GM20431 (cell line): ENCODE measurements at regions not wholly inside any gene's neighbourhood (a gene's known extent, or its start where the extent isn't known, plus 50 kb on each side); places are given as distances from the start of the nearest gene placed in this dataset.
"Not testable (repeated sequence)": the region's sequence is repeated elsewhere in the genome, so short reads cannot be mapped to it uniquely, and the experiment has no call there.

Source experiments
- in situ Hi-C: fragments of 300-500 bp; cut with MseI, MboI; formaldehyde crosslinking; loops from one replicate; pipeline ENCODE4 v1.15.0; 2020; ENCODE audit warnings: low sequenced_read_pairs; ENCODE audit not compliant: unreplicated experiment

DNA sequence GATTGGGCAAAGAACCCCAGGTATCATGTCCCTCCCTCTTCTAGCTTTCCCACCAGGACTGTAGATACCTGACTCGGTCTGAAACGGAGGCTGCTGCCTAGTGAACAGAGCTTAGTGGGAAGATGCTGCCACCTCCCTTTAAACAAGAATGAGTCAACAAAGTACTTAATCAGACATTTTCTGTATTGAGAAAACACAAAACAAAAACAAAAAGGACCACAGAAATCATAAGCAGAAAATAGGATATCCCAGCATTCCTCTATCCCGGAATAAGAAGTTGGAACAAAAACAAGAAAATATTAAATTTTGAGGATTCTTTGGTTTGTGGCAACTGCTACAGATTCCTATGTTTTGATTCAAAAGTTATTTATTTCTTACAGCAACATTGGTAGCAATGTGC, 51.7 kb upstream of the COL8A1 start:
- in situ Hi-C loops: no loop called here

DNA sequence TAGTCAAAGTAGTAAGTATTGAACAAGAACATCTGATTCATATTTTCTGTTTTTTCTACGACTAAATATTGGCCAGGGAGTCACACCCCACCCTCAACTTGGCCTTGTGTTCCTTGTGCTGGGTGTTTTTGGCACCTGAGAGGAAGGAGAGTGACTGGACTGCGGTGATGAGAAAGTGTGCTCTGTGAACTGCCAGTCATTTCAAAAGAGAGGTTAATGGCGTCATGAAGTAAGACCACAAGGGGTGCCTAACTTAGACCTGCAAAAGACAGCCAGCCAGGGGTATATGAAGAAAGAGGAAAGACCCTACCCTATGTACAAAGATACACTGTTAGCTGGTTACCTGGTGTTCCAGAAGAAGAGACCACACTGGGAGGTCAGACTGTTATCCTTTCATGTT, 58.4 kb upstream of the COL8A1 start:
- in situ Hi-C loops: no loop called here

DNA sequence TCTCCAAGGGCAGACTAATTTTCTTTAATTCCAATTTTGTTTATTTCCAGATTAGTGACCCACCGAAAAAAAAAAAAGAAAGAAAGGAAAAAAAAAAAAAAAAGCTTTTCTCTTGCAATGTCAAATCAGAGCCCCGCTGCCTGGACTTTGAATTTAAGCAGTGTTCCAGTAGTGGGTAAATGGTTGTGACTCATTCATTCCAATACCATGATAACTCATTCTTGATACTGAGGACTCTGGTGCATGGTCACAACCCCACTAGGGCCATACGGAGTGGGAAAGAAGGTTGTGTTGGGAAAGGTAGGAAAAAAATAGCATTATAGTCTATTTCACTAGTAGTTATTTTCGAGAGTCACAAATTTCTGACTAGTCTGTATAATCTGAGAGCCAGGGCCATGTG, 59.1 kb upstream of the COL8A1 start:
- in situ Hi-C loops: no loop called here

GRCh38 chr3:99578339-99578970, 59.9 kb upstream of the COL8A1 start:
- in situ Hi-C loops: no loop called here

GRCh38 chr3:99576904-99577559, 61.4 kb upstream of the COL8A1 start:
- in situ Hi-C loops: no loop called here

DNA sequence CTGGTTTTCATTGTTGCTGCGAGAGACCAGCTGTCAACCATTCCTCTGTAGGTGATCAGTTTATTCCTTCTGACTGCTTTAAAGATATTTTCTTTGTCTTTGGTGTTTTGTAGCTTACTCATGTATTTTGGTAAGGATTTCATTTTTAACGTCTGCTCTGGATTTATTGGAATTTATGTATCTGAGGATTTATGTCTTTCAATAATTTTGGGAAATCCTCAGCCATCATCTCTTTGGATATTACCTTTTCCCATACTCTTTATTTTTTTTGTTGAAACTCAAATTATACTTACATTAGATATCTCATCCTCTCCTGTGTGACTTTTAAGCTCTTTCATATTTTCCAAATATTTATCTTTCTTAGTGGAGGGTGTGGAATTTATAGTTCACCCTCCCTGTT, 62.7 kb upstream of the COL8A1 start:
- in situ Hi-C loops: no loop called here

- in situ Hi-C loops: no loop called here
These were observed 68.3 kb upstream of the COL8A1 start for GRCh38 chr3:99570061-99570460.

DNA sequence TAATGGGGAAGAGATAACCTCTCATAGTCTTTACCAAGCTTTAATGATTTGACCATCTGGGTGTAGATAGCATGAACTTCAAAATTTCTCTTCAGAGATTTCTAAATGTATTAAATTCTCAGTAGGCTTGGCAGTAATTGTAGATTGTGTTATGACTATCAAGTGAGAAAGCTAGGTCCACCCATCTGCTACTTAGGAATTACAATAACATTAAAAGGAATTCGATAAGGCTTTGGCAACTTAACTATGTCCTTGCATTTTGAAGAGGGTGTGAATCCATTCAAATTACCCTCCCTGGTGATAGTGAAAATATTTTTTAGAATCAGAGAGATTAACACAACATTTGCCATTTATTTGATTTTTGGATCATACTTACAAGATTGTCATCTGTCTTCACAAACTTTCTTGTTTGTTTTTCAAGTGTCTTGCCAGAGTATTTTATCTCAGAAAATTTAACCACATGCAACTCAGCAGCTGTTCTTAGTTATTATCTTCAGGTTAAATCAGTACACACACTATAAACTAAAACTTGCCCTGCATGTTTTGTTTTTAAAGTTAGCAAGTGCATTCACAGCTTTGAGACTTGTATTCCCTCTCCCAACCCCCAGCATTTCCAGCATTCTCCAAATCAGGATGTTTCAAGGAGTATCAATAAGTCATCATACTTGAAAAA, 69.6 kb upstream of the COL8A1 start:
- in situ Hi-C loops: no loop called here

DNA sequence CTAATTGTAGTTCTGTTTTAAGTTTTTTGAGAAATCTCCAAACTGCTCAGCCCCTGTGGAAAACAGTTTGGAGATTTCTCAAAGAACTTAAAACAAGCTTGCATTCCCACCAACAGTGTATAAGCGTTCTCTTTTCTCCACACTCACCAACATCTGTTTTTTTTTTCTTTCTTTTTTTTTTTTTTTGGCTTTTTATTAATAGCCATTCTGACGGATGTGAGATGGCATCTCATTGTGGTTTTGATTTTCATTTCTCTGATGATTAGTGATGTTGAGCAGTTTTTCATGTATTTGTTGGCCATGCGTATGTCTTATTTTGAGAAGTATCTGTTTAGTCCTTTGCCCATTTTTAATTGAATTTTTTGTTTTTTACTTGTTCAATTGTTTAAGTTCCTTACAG, 73.1 kb upstream of the COL8A1 start:
- in situ Hi-C loops: no loop called here

GRCh38 chr3:99562990-99563607, 75.3 kb upstream of the COL8A1 start:
- in situ Hi-C loops: no loop called here

DNA sequence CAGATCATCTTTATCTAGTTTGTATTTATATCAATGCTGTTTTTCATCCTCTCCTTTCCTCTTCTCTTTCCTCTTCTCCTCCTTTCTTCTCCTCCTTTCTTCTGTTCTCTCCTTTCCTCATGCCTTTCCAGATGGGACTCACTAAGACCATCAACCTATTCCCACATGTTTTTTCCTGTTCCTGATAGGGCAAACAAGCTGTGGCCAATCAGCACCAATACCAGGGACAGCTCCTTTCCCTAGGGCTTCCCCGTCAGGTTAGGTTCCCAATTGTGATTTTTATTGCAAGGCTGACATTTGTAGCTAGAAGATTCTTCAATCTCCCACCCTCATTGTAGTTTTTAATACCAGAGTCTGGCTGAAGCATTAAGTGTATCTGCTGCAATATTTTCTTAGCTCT, 76.3 kb upstream of the COL8A1 start:
- in situ Hi-C loops: no loop called here

DNA sequence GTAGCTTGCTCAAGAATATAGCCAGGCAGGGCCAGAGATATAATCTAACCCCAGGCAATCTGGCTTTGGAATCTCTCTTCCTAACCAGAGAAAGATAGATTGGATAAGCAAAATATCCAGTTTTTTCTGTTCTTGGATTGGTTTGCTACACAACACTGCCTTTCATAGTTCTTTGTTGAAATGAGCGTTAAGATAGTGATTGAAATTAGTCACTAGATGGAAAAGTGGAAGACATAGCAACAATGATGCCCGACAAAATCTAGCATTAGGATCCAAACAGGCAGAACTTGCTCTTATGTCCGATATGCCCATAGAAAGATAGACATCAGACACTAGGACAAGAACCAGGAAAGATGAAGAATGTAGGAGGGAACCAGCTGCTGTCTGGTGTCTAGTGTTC, 77.3 kb upstream of the COL8A1 start:
- in situ Hi-C loops: no loop called here

- in situ Hi-C loops: no loop called here
These were observed 79.2 kb upstream of the COL8A1 start for GRCh38 chr3:99559196-99559595.

DNA sequence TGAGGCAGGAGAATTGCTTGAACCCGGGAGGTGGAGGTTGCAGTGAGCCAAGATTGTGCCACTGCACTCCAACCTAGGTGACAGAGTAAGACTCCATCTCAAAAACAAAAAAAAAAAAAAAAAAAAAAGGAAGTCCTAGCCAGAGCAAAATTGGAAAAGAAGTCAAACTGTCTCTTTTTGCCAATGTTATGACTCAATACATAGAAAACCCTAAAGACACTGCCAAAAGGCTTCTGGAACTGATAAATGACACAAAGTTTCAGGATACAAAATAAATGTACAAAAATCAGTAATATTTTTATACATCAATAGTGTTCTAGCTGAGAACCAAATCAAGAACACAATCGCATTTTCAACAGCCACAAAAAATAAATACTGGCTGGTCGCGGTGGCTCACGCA, 82.5 kb upstream of the COL8A1 start:
- in situ Hi-C loops: not testable (repeated sequence)

DNA sequence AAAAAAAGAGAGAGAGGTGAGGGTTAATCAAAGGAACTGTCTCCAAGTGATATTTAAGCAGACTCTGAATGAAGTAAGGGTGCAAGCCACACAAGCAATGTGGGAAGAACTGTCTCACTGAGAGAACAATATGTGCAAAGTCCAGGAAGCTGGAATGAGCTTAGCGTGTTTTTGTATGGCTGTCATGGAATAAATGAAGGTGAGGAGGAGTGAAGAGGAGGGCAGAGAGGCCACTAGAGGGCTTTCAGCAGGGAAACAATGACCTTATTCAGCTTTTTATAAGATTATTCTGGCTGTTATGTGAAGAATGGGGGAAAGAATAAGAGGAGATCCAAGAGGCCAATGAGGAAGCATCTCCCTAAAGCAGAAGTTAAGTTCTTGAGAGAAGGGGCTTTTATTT, 86.9 kb upstream of the COL8A1 start:
- in situ Hi-C loops: no loop called here

DNA sequence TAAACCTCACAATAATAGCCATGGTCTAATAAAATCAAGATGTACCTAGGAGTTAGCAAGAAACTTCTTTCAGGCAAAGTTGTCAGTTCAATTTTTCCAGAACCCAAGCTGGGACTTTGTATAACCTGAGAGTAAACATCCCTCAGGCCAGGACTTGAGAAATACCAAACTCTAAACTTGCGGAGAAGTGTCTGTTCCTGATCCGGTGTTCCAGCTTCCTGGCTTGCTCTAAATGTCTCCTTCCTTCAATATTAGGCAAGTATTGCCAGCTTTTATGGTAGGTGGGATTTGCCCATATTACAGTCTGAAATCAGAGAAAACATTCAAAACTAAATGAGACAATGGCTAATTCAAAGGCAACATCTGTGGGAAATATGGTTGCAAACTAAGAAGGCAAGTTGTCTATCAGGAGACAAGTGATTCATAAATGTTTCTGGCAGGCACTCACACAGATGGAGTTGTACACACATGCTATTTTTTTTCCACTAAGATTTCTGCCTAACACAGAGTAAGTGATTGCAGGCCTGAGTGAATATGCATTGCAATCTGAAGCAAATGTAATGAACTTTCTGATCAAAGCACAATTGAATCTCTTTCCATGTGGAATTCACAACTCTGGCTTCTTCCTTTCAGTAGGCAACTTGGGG, 88.3 kb upstream of the COL8A1 start:
- in situ Hi-C loops: no loop called here

GRCh38 chr3:99549220-99549619, 89.2 kb upstream of the COL8A1 start:
- in situ Hi-C loops: no loop called here

GRCh38 chr3:99548674-99549073, 89.7 kb upstream of the COL8A1 start:
- in situ Hi-C loops: no loop called here

DNA sequence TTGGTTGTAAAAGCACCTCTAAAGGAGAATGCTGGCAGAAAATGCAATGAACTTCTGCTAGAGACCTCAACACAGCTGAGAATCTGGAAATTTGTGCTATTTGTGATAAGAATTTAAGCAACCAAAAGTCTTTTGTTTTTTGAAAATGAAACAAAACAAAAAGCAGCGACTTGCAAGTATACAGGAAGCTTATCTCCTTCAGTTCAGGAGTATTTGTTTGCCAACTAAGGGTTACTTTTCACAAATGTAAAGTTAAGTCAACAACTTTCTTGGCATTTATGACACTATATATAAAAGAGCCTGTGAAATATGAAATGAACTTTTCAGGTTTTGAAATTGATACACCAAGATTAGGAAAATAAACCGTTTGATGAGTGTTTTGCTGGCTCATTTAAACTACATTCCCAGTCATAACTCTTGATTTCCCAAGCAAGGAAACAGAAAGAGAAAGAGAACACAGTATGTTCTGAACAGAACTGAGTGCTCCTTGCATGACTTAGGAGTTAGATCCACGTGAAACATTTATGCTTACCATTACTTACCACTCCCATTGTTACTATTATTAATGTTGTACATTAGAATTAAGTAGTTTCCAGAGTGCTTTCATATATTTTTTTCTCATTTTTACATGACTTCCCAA, 92.3 kb upstream of the COL8A1 start:
- in situ Hi-C loops: no loop called here

- in situ Hi-C loops: no loop called here
These were observed 93.6 kb upstream of the COL8A1 start for GRCh38 chr3:99544786-99545281.
